ENCODE measurements at regions not wholly inside any gene's neighbourhood (a gene's known extent, or its start where the extent isn't known, plus 50 kb on each side); places are given as distances from the start of the nearest gene placed in this dataset.

DNA sequence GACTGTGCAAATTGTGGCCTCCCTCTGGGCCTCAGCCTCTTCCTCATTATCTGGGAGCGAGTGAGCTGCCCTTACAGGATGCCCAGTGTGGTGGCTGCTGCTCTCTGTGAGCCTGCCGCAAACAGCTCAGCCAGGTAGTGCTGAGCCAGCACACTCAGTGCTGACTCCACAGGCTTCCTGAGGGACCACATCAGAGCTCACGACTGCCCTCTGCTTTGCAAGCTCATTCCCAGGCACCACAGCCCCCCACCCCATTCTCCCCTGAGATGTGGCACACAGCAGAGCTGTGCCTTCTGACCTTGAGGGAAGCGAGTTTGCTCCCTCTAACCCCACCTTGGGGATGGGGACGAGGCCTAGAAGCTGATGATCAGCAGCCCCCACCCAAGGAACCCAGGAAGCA lies 230.5 kb upstream of the PPP2R2D start:
- TF ChIP-seq, protein P1, sequence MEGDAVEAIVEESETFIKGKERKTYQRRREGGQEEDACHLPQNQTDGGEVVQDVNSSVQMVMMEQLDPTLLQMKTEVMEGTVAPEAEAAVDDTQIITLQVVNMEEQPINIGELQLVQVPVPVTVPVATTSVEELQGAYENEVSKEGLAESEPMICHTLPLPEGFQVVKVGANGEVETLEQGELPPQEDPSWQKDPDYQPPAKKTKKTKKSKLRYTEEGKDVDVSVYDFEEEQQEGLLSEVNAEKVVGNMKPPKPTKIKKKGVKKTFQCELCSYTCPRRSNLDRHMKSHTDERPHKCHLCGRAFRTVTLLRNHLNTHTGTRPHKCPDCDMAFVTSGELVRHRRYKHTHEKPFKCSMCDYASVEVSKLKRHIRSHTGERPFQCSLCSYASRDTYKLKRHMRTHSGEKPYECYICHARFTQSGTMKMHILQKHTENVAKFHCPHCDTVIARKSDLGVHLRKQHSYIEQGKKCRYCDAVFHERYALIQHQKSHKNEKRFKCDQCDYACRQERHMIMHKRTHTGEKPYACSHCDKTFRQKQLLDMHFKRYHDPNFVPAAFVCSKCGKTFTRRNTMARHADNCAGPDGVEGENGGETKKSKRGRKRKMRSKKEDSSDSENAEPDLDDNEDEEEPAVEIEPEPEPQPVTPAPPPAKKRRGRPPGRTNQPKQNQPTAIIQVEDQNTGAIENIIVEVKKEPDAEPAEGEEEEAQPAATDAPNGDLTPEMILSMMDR (IDR thresholded peaks at IDR 0.05), result no peak
- no peak for TF ChIP-seq POLR2A (IDR thresholded peaks at IDR 0.05; ENCODE audit: low read depth)
- no peak for TF ChIP-seq POLR2AphosphoS5 (IDR thresholded peaks at IDR 0.05)
